Astrocyte (in vitro differentiated cells and primary cell): ENCODE measurements at regions not wholly inside any gene's neighbourhood (a gene's known extent, or its start where the extent isn't known, plus 50 kb on each side); places are given as distances from the start of the nearest gene placed in this dataset.

Experiments
- DNase-seq: peaks from one replicate; pipeline ENCODE4 v3.0.0-alpha.2; 2010; ENCODE audit warnings: low read depth
- FAIRE-seq: peaks from 2 replicates; lab custom pipeline; 2011; peaks lifted over from hg19 to GRCh38; lab: Jason Lieb, UNC
- H2AFZ ChIP-seq: 2 replicates; pipeline ENCODE4 v1.6.0; 2012; ENCODE audit warnings: low read depth, low read length, inconsistent platforms
- H3K27ac ChIP-seq: 2 replicates; pipeline ENCODE4 v1.5.1; 2011; ENCODE audit warnings: low read depth, low read length, inconsistent platforms
- H3K27me3 ChIP-seq: 2 replicates; pipeline ENCODE4 v1.6.0; 2011; ENCODE audit warnings: low read length, inconsistent platforms; ENCODE audit not compliant: insufficient read depth
- H3K36me3 ChIP-seq: 2 replicates; pipeline ENCODE4 v1.5.1; 2011; ENCODE audit warnings: low read length, inconsistent platforms; ENCODE audit not compliant: insufficient read depth
- H3K4me1 ChIP-seq: 2 replicates; pipeline ENCODE4 v1.5.1; 2011; ENCODE audit warnings: low read length, inconsistent platforms; ENCODE audit not compliant: insufficient read depth
- H3K4me2 ChIP-seq: 2 replicates; pipeline ENCODE4 v1.6.0; 2012; ENCODE audit warnings: low read length, inconsistent platforms
- H3K4me3 ChIP-seq: 2 replicates; pipeline ENCODE4 v1.5.1; 2011; ENCODE audit warnings: low read depth, mild to moderate bottlenecking, low read length, inconsistent platforms; ENCODE audit not compliant: insufficient read depth
- H3K79me2 ChIP-seq: 2 replicates; pipeline ENCODE4 v1.6.0; 2012; ENCODE audit warnings: mild to moderate bottlenecking, low read length, inconsistent platforms; ENCODE audit not compliant: insufficient read depth
- H3K9ac ChIP-seq: 2 replicates; pipeline ENCODE4 v1.6.0; 2012; ENCODE audit warnings: mild to moderate bottlenecking, low read length, inconsistent platforms
- H3K9me3 ChIP-seq: 2 replicates; pipeline ENCODE4 v1.5.1; 2012; ENCODE audit warnings: low read depth, mild to moderate bottlenecking, low read length, inconsistent platforms; ENCODE audit not compliant: insufficient read depth
- H4K20me1 ChIP-seq: 2 replicates; pipeline ENCODE4 v1.6.0; 2012; ENCODE audit warnings: low read length, inconsistent platforms; ENCODE audit not compliant: insufficient read depth
- H3K27ac Mint-ChIP-seq: one replicate; pipeline ENCODE4 v1.8.0; 2021; ENCODE audit warnings: mild to moderate bottlenecking, mixed read lengths; ENCODE audit not compliant: unreplicated experiment
- H3K27me3 Mint-ChIP-seq: one replicate; pipeline ENCODE4 v1.8.0; 2021; ENCODE audit warnings: low read depth, mixed read lengths; ENCODE audit not compliant: unreplicated experiment
- H3K36me3 Mint-ChIP-seq: one replicate; pipeline ENCODE4 v1.8.0; 2021; ENCODE audit warnings: low read depth, mixed read lengths; ENCODE audit not compliant: unreplicated experiment
- H3K4me1 Mint-ChIP-seq: one replicate; pipeline ENCODE4 v1.8.0; 2021; ENCODE audit warnings: low read depth, mixed read lengths; ENCODE audit not compliant: unreplicated experiment
- H3K4me3 Mint-ChIP-seq: one replicate; pipeline ENCODE4 v1.8.0; 2021; ENCODE audit warnings: mild to moderate bottlenecking, moderate library complexity, mixed read lengths; ENCODE audit not compliant: unreplicated experiment
- H3K9me3 Mint-ChIP-seq: one replicate; pipeline ENCODE4 v1.8.0; 2021; ENCODE audit warnings: mild to moderate bottlenecking, mixed read lengths; ENCODE audit not compliant: unreplicated experiment
- CTCF ChIP-seq: IDR thresholded peaks from 2 replicates; pipeline ENCODE4 v1.5.1; 2011; ENCODE audit warnings: low read depth, mild to moderate bottlenecking, inconsistent platforms, low read length, moderate library complexity; ENCODE audit not compliant: insufficient read depth
- EZH2 ChIP-seq: IDR thresholded peaks from 2 replicates; pipeline ENCODE4 v1.6.1; 2012; ENCODE audit warnings: mild to moderate bottlenecking, low read length, inconsistent platforms; ENCODE audit not compliant: insufficient read depth

- Histone ChIP-seq H4K20me1 (no peaks in the 10 kb centered on the region), H3K9ac (no peak overlapping the region), H3K9me3 (no peaks in the 10 kb centered on the region), H3K4me3 (no peak overlapping the region), H3K27ac (no peak overlapping the region), H3K27me3 (no peaks in the 10 kb centered on the region), H2AFZ (no peak overlapping the region), H3K79me2 (no peaks in the 10 kb centered on the region), H3K4me2 (no peak overlapping the region), H3K36me3 (no peaks in the 10 kb centered on the region), H3K4me1 (no peaks in the 10 kb centered on the region)
- Mint-ChIP-seq H3K36me3 (no peaks in the 10 kb centered on the region), H3K27ac (no peak overlapping the region), H3K4me1 (no peaks in the 10 kb centered on the region), H3K9me3 (no peaks in the 10 kb centered on the region), H3K27me3 (no peaks in the 10 kb centered on the region), H3K4me3 (no peak overlapping the region)
- DNase-seq (no peak), FAIRE-seq (no peak)
- no peak for TF ChIP-seq EZH2
- no peak for TF ChIP-seq CTCF
Measured at GRCh38 chr6:156080371-156080770, 624.7 kb upstream of the NOX3 start.

GRCh38 chr6:156068881-156069280 lies 613.2 kb upstream of the NOX3 start:
- Histone ChIP-seq H3K9ac (no peak overlapping the region), H2AFZ (no peak overlapping the region), H3K36me3 (no peaks in the 10 kb centered on the region), H3K4me1 (no peaks in the 10 kb centered on the region), H3K27me3 (no peaks in the 10 kb centered on the region), H4K20me1 (no peaks in the 10 kb centered on the region), H3K4me2 (no peak overlapping the region), H3K27ac (no peak overlapping the region), H3K4me3 (no peak overlapping the region), H3K9me3 (peaks cover 3% of the 10 kb centered on the region), H3K79me2 (no peaks in the 10 kb centered on the region)
- Mint-ChIP-seq H3K36me3 (no peaks in the 10 kb centered on the region), H3K4me3 (no peak overlapping the region), H3K27ac (no peak overlapping the region), H3K27me3 (no peaks in the 10 kb centered on the region), H3K4me1 (peaks cover 2% of the 10 kb centered on the region), H3K9me3 (no peaks in the 10 kb centered on the region)
- FAIRE-seq (no peak), DNase-seq (no peak)
- no peak for TF ChIP-seq CTCF
- no peak for TF ChIP-seq EZH2

- peaks cover 3% of the 10 kb centered on the region for H3K9me3 Mint-ChIP-seq
- no peak overlapping the region for H3K4me3 ChIP-seq
- FAIRE-seq, result no peak
- H4K20me1 ChIP-seq, result no peaks in the 10 kb centered on the region
- H3K79me2 ChIP-seq, result no peaks in the 10 kb centered on the region
- H3K9me3 ChIP-seq, result no peaks in the 10 kb centered on the region
- H3K27me3 Mint-ChIP-seq, result no peaks in the 10 kb centered on the region
- H2AFZ ChIP-seq, result no peak overlapping the region
- no peak overlapping the region for H3K4me3 Mint-ChIP-seq
- H3K27me3 ChIP-seq, result no peaks in the 10 kb centered on the region
- TF ChIP-seq EZH2 (no peak), CTCF (no peak)
- no peak overlapping the region for H3K27ac ChIP-seq
- no peaks in the 10 kb centered on the region for H3K36me3 ChIP-seq
- no peak for DNase-seq
- H3K36me3 Mint-ChIP-seq, result no peaks in the 10 kb centered on the region
- no peak overlapping the region for H3K9ac ChIP-seq
- peaks cover 2% of the 10 kb centered on the region for H3K4me1 Mint-ChIP-seq
- no peak overlapping the region for H3K4me2 ChIP-seq
- H3K27ac Mint-ChIP-seq, result no peak overlapping the region
- no peaks in the 10 kb centered on the region for H3K4me1 ChIP-seq
Measured at GRCh38 chr6:156065849-156066248, 610.2 kb upstream of the NOX3 start.
